HepG2 (cell line): ENCODE measurements at regions not wholly inside any gene's neighbourhood (a gene's known extent, or its start where the extent isn't known, plus 50 kb on each side); places are given as distances from the start of the nearest gene placed in this dataset.

Source experiments
- ATAC-seq: fragments of 200-7000 bp; cut with Tn5 transposase; 3 replicates; pipeline ENCODE4 v1.9.1; 2020; ENCODE audit warnings: mild to moderate bottlenecking, moderate library complexity
- BruUV-seq: library from RNA; stranded (reverse); fragments of 400-500 nt; replicated peaks from 2 replicates; lab custom pipeline; 2021; lab: Mats Ljungman, UMichigan
- CTCF ChIA-PET: fragments of 300-600 bp; formaldehyde crosslinking; extraction: SDS; loops from one replicate; lab custom pipeline; 2021; ENCODE audit warnings: low total read pairs, inconsistent platforms, low intra/inter-chr PET ratio; lab: Yijun Ruan, JAX
- POLR2A ChIA-PET: fragments of 350-600 bp; sonication (Branson Sonifier 250); formaldehyde crosslinking; loops from one replicate; lab custom pipeline; 2020; ENCODE audit warnings: antibody characterized with exemption, inconsistent platforms; lab: Yijun Ruan, JAX
- DNase-seq: peaks from one replicate; pipeline ENCODE4 v3.0.0-alpha.2; 2015; ENCODE audit warnings: low spot score
- FAIRE-seq: peaks from 3 replicates; lab custom pipeline; 2011; peaks lifted over from hg19 to GRCh38; lab: Jason Lieb, UNC
- H2AFZ ChIP-seq: one replicate; pipeline ENCODE4 v1.6.1; 2011; ENCODE audit warnings: low read length, inconsistent platforms
- H3K27ac ChIP-seq: fragments of 300-600 bp; 3 replicates; pipeline ENCODE4 v1.8.0; 2011; ENCODE audit warnings: mixed run types, mild to moderate bottlenecking, mixed read lengths, low read length, inconsistent platforms; ENCODE audit not compliant: insufficient read depth; ENCODE audit errors: extremely low read length
- H3K27me3 ChIP-seq, 2 experiments: fragments of 200-600 bp in 1 of 2; 2 replicates in 1 of 2; 3 replicates in 1 of 2; pipeline versions ENCODE4 v1.6.0 to v1.8.0; 2011; ENCODE audit warnings: low read length in 2 of 2, mild to moderate bottlenecking in 2 of 2, moderate library complexity in 2 of 2, inconsistent platforms in 1 of 2; ENCODE audit not compliant: insufficient read depth in 2 of 2, control insufficient read depth in 1 of 2
- H3K36me3 ChIP-seq, 2 experiments: fragments of 200-600 bp in 1 of 2; replicated peaks in 1 of 2; 2 replicates in 1 of 2; 3 replicates in 1 of 2; pipeline versions ENCODE4 v1.5.1 to v1.8.0; 2011; ENCODE audit warnings: low read length in 2 of 2, inconsistent platforms in 1 of 2; ENCODE audit not compliant: insufficient read depth in 2 of 2, control insufficient read depth in 1 of 2
- H3K4me1 ChIP-seq: 2 replicates; pipeline ENCODE4 v1.5.1; 2012; ENCODE audit warnings: low read length, inconsistent platforms; ENCODE audit not compliant: insufficient read depth
- H3K4me2 ChIP-seq: 2 replicates; pipeline ENCODE4 v1.6.0; 2011; ENCODE audit warnings: low read depth, low read length, inconsistent platforms
- H3K4me3 ChIP-seq, 3 experiments: fragments of 200-600 bp in 1 of 3; sonication (generic), shearing (Covaris generic) in 1 of 3; replicated peaks in 1 of 3; 2 replicates each; pipeline ENCODE4 v1.5.1; 2011 to 2016; ENCODE audit warnings: low read length in 3 of 3, inconsistent platforms in 2 of 3, low read depth in 2 of 3, mild to moderate bottlenecking in 2 of 3, control low read depth in 1 of 3, mixed read lengths in 1 of 3; ENCODE audit not compliant: insufficient read depth in 1 of 3
- H3K79me2 ChIP-seq: one replicate; pipeline ENCODE4 v1.6.1; 2011; ENCODE audit warnings: low read length, inconsistent platforms; ENCODE audit not compliant: insufficient read depth
- H3K9ac ChIP-seq: 2 replicates; pipeline ENCODE4 v1.6.0; 2011; ENCODE audit warnings: mild to moderate bottlenecking, low read depth, low read length, inconsistent platforms; ENCODE audit not compliant: insufficient read depth
- H3K9me3 ChIP-seq: 2 replicates; pipeline ENCODE4 v1.5.1; 2012; ENCODE audit warnings: mild to moderate bottlenecking, low read length
- H4K20me1 ChIP-seq: 2 replicates; pipeline ENCODE4 v1.6.0; 2011; ENCODE audit warnings: inconsistent platforms, mild to moderate bottlenecking, low read length, moderate library complexity; ENCODE audit not compliant: insufficient read depth
- PAXIP1 ChIP-seq: sonication (generic); formaldehyde crosslinking; conservative IDR thresholded peaks from 2 replicates; pipeline ENCODE4 v1.4.0; 2020; ENCODE audit warnings: mild to moderate bottlenecking, missing genetic modification reagents, moderate library complexity
- SSRP1 ChIP-seq: IDR thresholded peaks from 2 replicates; pipeline ENCODE4 v1.6.1; 2016; ENCODE audit warnings: control low read depth
- ZNF205 ChIP-seq: IDR thresholded peaks from 2 replicates; pipeline ENCODE4 v1.6.1; 2018; ENCODE audit warnings: missing biosample characterization, missing genetic modification reagents
- WGBS: methylation state at CpG from one replicate; pipeline ENCODE4 v1.1.6; 2017; ENCODE audit warnings: low lambda C conversion rate; 5-methylcytosine and 5-hydroxymethylcytosine counted together
- in situ Hi-C: cut with HindIII; loops from 2 replicates; pipeline ENCODE4 v1.10.0; 2017; ENCODE audit warnings: low pct_unique_long_range_greater_than_20kb; ENCODE audit not compliant: extremely low pct_ligation_motif_present
- intact Hi-C: fragments of 100-400 bp; cut with micrococcal nuclease; formaldehyde crosslinking; loops from one replicate; pipeline ENCODE4 v1.10.0; 2022; ENCODE audit not compliant: unreplicated experiment
- TF ChIP-seq, protein P1 (sequence below): IDR thresholded peaks from 2 replicates; pipeline ENCODE4 v1.6.1; 2016

DNA sequence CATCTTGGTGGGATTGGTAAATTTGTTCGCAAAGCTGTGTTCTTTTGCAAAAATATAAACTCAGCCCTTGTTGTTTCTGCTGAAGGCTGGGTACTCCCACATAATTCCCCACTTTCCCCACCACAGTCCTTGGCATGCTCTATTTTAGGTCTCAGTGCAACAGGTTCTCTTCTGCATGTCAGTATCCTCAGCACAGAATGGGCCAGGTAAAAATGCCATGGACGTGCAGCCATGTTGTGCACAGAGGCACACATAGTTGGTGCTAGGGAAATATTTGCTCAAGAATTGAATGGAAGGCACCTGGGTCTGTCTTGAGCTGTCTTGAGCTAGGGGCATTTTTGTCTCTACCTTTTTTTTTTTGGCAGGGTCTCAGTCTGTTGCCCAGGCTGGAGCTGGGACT, 87.8 kb upstream of the LHX5 start:
- intact Hi-C loops, result no loop called here
- Histone ChIP-seq H3K4me3 (no peak overlapping the region), H3K27me3 (peaks cover 0 to 16% of the 10 kb centered on the region in 2 experiments; a peak in 2 of 5 replicates), H3K9me3 (no peaks in the 10 kb centered on the region), H3K27ac (no peak overlapping the region), H3K79me2 (no peaks in the 10 kb centered on the region), H3K9ac (no peak overlapping the region), H3K4me1 (no peaks in the 10 kb centered on the region), H3K36me3 (no peaks in the 10 kb centered on the region), H2AFZ (no peak overlapping the region), H4K20me1 (no peaks in the 10 kb centered on the region), H3K4me2 (no peak overlapping the region)
- 35% methylated on average over 2 of the region's 2 CpGs for WGBS
- ATAC-seq (no peak), FAIRE-seq (no peak), DNase-seq (no peak)
- CTCF ChIA-PET, result no interaction called here
- in situ Hi-C loops, result no loop called here
- TF ChIP-seq PAXIP1, result no peak
- TF ChIP-seq, protein P1, sequence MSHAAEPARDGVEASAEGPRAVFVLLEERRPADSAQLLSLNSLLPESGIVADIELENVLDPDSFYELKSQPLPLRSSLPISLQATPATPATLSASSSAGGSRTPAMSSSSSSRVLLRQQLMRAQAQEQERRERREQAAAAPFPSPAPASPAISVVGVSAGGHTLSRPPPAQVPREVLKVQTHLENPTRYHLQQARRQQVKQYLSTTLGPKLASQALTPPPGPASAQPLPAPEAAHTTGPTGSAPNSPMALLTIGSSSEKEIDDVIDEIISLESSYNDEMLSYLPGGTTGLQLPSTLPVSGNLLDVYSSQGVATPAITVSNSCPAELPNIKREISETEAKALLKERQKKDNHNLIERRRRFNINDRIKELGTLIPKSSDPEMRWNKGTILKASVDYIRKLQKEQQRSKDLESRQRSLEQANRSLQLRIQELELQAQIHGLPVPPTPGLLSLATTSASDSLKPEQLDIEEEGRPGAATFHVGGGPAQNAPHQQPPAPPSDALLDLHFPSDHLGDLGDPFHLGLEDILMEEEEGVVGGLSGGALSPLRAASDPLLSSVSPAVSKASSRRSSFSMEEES (CRISPR knock-in tag), result no peak
- no peak for TF ChIP-seq ZNF205 (CRISPR knock-in tag)
- TF ChIP-seq SSRP1 (CRISPR knock-in tag), result no peak
- TF ChIP-seq, all 625 proteins: peak for 0
- POLR2A ChIA-PET, result no interaction called here
- no TSS peak for BruUV-seq
